HG03558 (cell line): ENCODE measurements at regions not wholly inside any gene's neighbourhood (a gene's known extent, or its start where the extent isn't known, plus 50 kb on each side); places are given as distances from the start of the nearest gene placed in this dataset.

Experiments
- ATAC-seq: cut with Tn5 transposase; IDR thresholded peaks from one replicate; pipeline ENCODE4 v1.9.1; 2021; ENCODE audit warnings: moderate number of reproducible peaks; ENCODE audit not compliant: unreplicated experiment; ENCODE audit errors: extremely low read depth

GRCh38 chr4:57446266-57446665 is 336.1 kb upstream of the IGFBP7 start:
- ATAC-seq = no peak

GRCh38 chr4:57445686-57446085 is 335.5 kb upstream of the IGFBP7 start:
- ATAC-seq = no peak

- no peak for ATAC-seq
Measured at GRCh38 chr4:57444671-57445070, 334.5 kb upstream of the IGFBP7 start.

- no peak for ATAC-seq
Measured at GRCh38 chr4:57443787-57444186, 333.6 kb upstream of the IGFBP7 start.

GRCh38 chr4:57443308-57443707 is 333.1 kb upstream of the IGFBP7 start:
- no peak for ATAC-seq

GRCh38 chr4:57442831-57443291 is 332.7 kb upstream of the IGFBP7 start:
- ATAC-seq = no peak

GRCh38 chr4:57442241-57442640 is 332.1 kb upstream of the IGFBP7 start:
- no peak for ATAC-seq

- no peak for ATAC-seq
Measured at GRCh38 chr4:57437649-57438048, 327.5 kb upstream of the IGFBP7 start.

GRCh38 chr4:57435300-57435699 is 325.1 kb upstream of the IGFBP7 start:
- ATAC-seq = no peak

- no peak for ATAC-seq
Measured at GRCh38 chr4:57430726-57431125, 320.5 kb upstream of the IGFBP7 start.

GRCh38 chr4:57426779-57427395 is 316.7 kb upstream of the IGFBP7 start:
- peak; percentile 88 for ATAC-seq

GRCh38 chr4:57425610-57426009 is 315.4 kb upstream of the IGFBP7 start:
- ATAC-seq = no peak

GRCh38 chr4:57424232-57424897 is 314.2 kb upstream of the IGFBP7 start:
- no peak for ATAC-seq

GRCh38 chr4:57418133-57418532 is 307.9 kb upstream of the IGFBP7 start:
- no peak for ATAC-seq

- no peak for ATAC-seq
Measured at GRCh38 chr4:57412259-57413054, 302.3 kb upstream of the IGFBP7 start.

- ATAC-seq = no peak
Measured at GRCh38 chr4:57410331-57411052, 300.3 kb upstream of the IGFBP7 start.

GRCh38 chr4:57405359-57405758 is 295.2 kb upstream of the IGFBP7 start:
- ATAC-seq = no peak

- ATAC-seq = no peak
Measured at GRCh38 chr4:57404483-57404882, 294.3 kb upstream of the IGFBP7 start.

- no peak for ATAC-seq
Measured at GRCh38 chr4:57403591-57403990, 293.4 kb upstream of the IGFBP7 start.

- no peak for ATAC-seq
Measured at GRCh38 chr4:57401586-57401985, 291.4 kb upstream of the IGFBP7 start.

- no peak for ATAC-seq
Measured at GRCh38 chr4:57378766-57379165, 268.6 kb upstream of the IGFBP7 start.
